GM12891 (cell line): ENCODE measurements at regions not wholly inside any gene's neighbourhood (a gene's known extent, or its start where the extent isn't known, plus 50 kb on each side); places are given as distances from the start of the nearest gene placed in this dataset.

Source experiments
- PAX5 ChIP-seq: IDR thresholded peaks from 2 replicates; pipeline ENCODE4 v1.6.1; 2011; ENCODE audit warnings: low read length, moderate library complexity, mild to moderate bottlenecking; ENCODE audit not compliant: insufficient read depth, severe bottlenecking
- POLR2A ChIP-seq: IDR thresholded peaks from 2 replicates; pipeline ENCODE4 v1.6.1; 2011; ENCODE audit warnings: low read depth, low read length, control low read depth
- POLR2AphosphoS5 ChIP-seq: IDR thresholded peaks from 2 replicates; pipeline ENCODE4 v1.6.1; 2011; ENCODE audit warnings: low read depth, low read length, control low read depth
- POU2F2 ChIP-seq: IDR thresholded peaks from 2 replicates; pipeline ENCODE4 v1.6.1; 2011; ENCODE audit warnings: low read depth, mild to moderate bottlenecking, control low read depth, low read length, moderate library complexity
- SPI1 ChIP-seq: IDR thresholded peaks from 2 replicates; pipeline ENCODE4 v1.6.1; 2011; ENCODE audit warnings: low read depth, low read length, control low read depth
- TAF1 ChIP-seq: IDR thresholded peaks from 2 replicates; pipeline ENCODE4 v1.6.1; 2011; ENCODE audit warnings: low read depth, low read length, control low read depth

GRCh38 chr10:79004311-79004710, 64.5 kb upstream of the ZMIZ1 start:
- TF ChIP-seq POLR2A (no peak), POLR2AphosphoS5 (no peak), SPI1 (no peak), TAF1 (no peak), PAX5 (no peak), POU2F2 (no peak)
